AG04449 (cell line): ENCODE measurements at regions not wholly inside any gene's neighbourhood (a gene's known extent, or its start where the extent isn't known, plus 50 kb on each side); places are given as distances from the start of the nearest gene placed in this dataset.

ENCODE experiments used
- CTCF ChIA-PET: fragments of 350-600 bp; formaldehyde crosslinking; extraction: SDS; loops from one replicate; lab custom pipeline; 2021; ENCODE audit warnings: antibody characterized with exemption; lab: Yijun Ruan, JAX
- POLR2A ChIA-PET: fragments of 400-600, 350-600 bp; formaldehyde crosslinking; extraction: SDS; loops from one replicate; lab custom pipeline; 2020; ENCODE audit warnings: antibody characterized with exemption, inconsistent platforms; lab: Yijun Ruan, JAX
- DNase-seq: peaks from one replicate; pipeline ENCODE4 v3.0.0-alpha.2; 2010; ENCODE audit warnings: low read depth, low spot score
- H3K4me3 ChIP-seq: 2 replicates; pipeline ENCODE4 v1.5.1; 2011; ENCODE audit warnings: low read depth, mild to moderate bottlenecking, control low read depth, low read length
- TF ChIP-seq, protein P1 (sequence below): IDR thresholded peaks from one replicate; pipeline ENCODE4 v1.5.1; 2011; ENCODE audit warnings: mild to moderate bottlenecking, moderate library complexity, low read length, control low read depth, inconsistent platforms; ENCODE audit not compliant: insufficient read depth; ENCODE audit errors: missing control alignments

DNA sequence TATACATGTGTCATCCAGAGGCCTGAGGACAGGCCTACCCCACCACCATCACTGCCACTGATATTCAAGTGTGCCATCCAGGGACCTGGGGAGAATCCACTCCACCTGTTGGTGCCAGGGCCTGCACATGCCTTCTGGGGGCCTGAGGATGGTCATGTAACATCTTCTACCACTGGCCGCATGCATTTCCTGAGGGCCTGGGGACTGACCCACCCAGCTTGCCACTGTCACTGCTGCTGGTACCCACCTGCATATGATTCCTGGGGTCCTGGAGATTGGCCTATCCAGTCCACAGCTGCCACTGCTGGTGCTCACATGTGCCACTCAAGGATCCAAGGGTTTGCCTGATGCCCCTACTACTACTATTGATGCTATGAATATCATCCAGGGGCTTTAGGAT is 184.3 kb upstream of the SYNCRIP start:
- CTCF ChIA-PET: no interaction called here
- H3K4me3 ChIP-seq: no peak overlapping the region
- DNase-seq: no peak
- POLR2A ChIA-PET: no interaction called here
- TF ChIP-seq, protein P1, sequence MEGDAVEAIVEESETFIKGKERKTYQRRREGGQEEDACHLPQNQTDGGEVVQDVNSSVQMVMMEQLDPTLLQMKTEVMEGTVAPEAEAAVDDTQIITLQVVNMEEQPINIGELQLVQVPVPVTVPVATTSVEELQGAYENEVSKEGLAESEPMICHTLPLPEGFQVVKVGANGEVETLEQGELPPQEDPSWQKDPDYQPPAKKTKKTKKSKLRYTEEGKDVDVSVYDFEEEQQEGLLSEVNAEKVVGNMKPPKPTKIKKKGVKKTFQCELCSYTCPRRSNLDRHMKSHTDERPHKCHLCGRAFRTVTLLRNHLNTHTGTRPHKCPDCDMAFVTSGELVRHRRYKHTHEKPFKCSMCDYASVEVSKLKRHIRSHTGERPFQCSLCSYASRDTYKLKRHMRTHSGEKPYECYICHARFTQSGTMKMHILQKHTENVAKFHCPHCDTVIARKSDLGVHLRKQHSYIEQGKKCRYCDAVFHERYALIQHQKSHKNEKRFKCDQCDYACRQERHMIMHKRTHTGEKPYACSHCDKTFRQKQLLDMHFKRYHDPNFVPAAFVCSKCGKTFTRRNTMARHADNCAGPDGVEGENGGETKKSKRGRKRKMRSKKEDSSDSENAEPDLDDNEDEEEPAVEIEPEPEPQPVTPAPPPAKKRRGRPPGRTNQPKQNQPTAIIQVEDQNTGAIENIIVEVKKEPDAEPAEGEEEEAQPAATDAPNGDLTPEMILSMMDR: no peak

DNA sequence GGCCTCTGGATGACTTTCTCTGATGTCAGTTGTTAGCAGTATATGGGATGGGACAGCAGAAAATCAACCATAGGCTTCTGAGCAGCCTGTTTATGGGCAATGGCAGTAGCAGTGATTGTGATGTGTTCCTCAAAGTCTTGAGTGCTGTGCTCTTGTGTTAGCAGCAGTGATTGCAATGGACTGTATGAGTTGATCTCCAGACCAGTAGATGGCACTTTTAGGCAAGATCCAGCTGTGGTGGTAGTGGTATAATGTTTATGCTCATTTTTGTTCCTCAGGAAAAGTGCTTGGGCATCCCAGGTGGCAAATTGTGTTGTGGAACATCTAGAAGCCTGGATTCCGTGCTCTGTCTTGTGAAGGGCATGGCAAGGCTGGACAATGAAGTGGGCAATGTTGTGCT is 181.6 kb upstream of the SYNCRIP start:
- CTCF ChIA-PET: no interaction called here
- DNase-seq: no peak
- TF ChIP-seq, protein P1: no peak
- POLR2A ChIA-PET: no interaction called here
- H3K4me3 ChIP-seq: no peak overlapping the region

DNA sequence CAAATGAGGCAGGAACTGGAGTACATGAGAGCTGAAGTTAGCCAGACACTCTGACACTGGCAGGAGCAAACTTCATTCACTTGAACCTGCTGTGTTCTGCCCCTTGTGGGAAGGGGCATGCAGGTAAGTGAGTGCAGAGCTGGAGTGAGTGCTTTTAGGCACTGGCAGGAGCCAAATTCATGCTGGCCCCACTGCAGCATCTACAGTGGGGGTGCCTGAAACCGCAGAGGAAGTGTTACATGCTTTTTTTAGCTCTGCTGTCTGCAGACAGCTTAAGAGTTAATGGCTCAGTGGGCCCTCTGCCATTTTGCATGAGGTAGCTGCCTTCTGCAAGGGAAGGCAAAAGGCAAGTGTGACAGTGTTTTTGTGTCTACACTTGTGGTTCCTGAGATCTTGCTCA is 167.9 kb upstream of the SYNCRIP start:
- ChIA-PET POLR2A (no interaction called here), CTCF (no interaction called here)
- no peak overlapping the region for H3K4me3 ChIP-seq
- no peak for DNase-seq
- TF ChIP-seq, protein P1: no peak

DNA sequence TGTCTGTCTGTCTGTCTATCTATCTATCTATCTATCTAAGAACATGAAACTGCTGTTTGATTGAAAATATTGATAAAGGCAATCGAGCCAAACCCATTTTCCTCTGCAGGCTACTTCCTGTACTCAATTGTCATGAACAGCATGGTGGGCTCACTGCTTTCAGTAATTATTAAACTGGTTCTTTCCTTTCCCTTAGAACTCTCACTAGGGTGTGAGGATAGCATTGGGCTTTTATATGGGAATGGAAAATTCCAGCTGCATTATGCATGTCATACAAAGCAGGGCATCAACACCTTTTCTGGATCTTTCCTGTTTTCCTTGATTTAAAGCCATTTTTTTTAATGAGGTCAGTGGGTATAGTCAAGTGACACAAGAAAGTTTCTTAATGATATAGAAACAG is 161.0 kb upstream of the SYNCRIP start:
- no peak for DNase-seq
- CTCF ChIA-PET: no interaction called here
- TF ChIP-seq, protein P1: no peak
- no peak overlapping the region for H3K4me3 ChIP-seq
- POLR2A ChIA-PET: no interaction called here

DNA sequence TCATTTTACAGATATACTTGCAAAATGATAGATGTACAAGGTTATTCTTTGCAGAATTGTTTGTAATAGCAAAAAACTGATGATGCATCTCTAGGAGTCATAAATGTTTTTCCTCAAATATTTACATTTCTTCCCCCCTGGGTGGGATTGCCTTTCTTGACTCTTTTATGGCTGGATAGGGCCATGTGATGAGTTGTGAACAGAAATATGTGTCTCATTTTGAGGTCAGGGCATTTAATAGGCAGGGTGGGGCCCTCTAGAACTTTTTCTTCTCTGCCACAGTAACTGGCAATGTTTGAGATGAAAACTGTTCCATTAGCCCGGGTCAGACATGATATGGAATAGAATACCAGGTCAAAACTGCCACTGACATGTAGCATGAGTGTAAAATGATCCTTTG is 159.5 kb upstream of the SYNCRIP start:
- ChIA-PET CTCF (no interaction called here), POLR2A (no interaction called here)

DNA sequence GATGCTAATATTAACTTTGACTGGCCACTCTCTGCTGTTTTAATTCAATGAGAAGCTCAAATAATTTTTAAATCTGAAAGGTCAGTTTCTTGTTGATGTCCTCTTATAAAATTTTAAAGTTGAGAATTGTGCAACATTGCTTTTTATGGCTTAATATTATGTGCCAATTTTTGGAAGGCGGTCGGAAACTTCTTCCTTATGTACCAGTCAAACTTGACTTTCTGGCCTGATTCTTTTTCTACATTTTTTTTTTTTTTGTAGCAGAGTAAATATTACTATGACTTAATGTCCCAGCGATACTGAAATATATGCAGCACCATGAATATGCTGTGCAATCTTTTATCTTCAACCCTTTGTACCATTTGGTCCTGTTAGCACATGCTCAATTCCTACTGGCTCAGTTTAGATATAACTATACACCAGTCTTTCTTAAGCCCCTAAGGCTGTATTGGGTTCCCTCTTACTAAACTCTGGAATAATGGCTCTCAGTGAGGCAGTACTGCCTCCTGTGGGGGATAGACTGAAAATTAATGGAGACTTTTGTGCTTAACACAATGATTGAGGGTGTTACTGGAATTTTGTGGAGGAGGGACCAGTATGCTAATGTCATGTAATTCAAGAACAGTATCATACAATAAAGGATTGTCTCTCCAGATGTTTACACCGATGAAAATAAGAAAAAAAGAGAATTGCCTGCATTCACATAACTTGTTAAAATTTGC is 156.4 kb upstream of the SYNCRIP start:
- POLR2A ChIA-PET: no interaction called here
- TF ChIP-seq, protein P1: no peak
- DNase-seq: no peak

More for the DNA sequence above, 159.5 kb upstream of the SYNCRIP start:
- H3K4me3 ChIP-seq: no peak overlapping the region
- DNase-seq: no peak
- TF ChIP-seq, protein P1: no peak

More for the DNA sequence above, 156.4 kb upstream of the SYNCRIP start:
- no peak overlapping the region for H3K4me3 ChIP-seq
- CTCF ChIA-PET: no interaction called here
